Tibial nerve (tissue), 4 donors: ENCODE measurements at regions not wholly inside any gene's neighbourhood (a gene's known extent, or its start where the extent isn't known, plus 50 kb on each side); places are given as distances from the start of the nearest gene placed in this dataset.

Source experiments
- DNase-seq, 2 donors: peaks; one replicate each; pipeline ENCODE4 v3.0.0-alpha.2; 2019; ENCODE audit warnings: low spot score in 2 of 2
- H3K27ac ChIP-seq, 4 donors: fragments of 200-600 bp; sonication (generic) in 3 of 4; one replicate each; pipeline ENCODE4 v1.5.1; 2017 to 2019; ENCODE audit warnings: mild to moderate bottlenecking in 1 of 4
- H3K27me3 ChIP-seq, 2 donors: fragments of 200-600 bp; sonication (generic) in 1 of 2; one replicate each; pipeline versions ENCODE4 v1.5.1 to v1.6.0; 2017 to 2019
- H3K36me3 ChIP-seq, 3 donors: fragments of 200-600 bp; sonication (generic); one replicate each; pipeline ENCODE4 v1.5.1; 2018 to 2019
- H3K4me1 ChIP-seq, 4 donors: fragments of 200-600 bp; sonication (generic) in 3 of 4; one replicate each; pipeline ENCODE4 v1.5.1; 2017 to 2019
- H3K4me3 ChIP-seq, 4 donors: fragments of 200-600 bp; sonication (generic) in 3 of 4; one replicate each; pipeline ENCODE4 v1.5.1; 2017 to 2019; ENCODE audit warnings: mild to moderate bottlenecking in 1 of 4, moderate library complexity in 1 of 4
- H3K9me3 ChIP-seq, 4 donors: fragments of 200-600 bp; sonication (generic) in 3 of 4; one replicate each; pipeline ENCODE4 v1.5.1; 2017 to 2019
- EP300 ChIP-seq, 2 donors: sonication (generic); formaldehyde crosslinking; IDR thresholded peaks; one replicate each; pipeline ENCODE4 v1.6.1; 2017; ENCODE audit warnings: antibody characterized with exemption in 2 of 2, mild to moderate bottlenecking in 1 of 2
- POLR2A ChIP-seq, 2 donors: fragments of 450-650 bp; IDR thresholded peaks; one replicate each; pipeline ENCODE4 v1.6.1; 2017; ENCODE audit warnings: antibody characterized with exemption in 2 of 2, mild to moderate bottlenecking in 2 of 2, moderate library complexity in 2 of 2
- WGBS, 2 donors: methylation state at CpG; one replicate each; pipeline ENCODE4 v1.1.5; 2018; 5-methylcytosine and 5-hydroxymethylcytosine counted together
- TF ChIP-seq, protein P1 (sequence below), 5 experiments: fragments of 200-600 bp in 3 of 5; fragments of 450-650 bp in 2 of 5; sonication (generic) in 3 of 5; IDR thresholded peaks; one replicate each; pipeline ENCODE4 v1.5.1; 2016 to 2019; ENCODE audit warnings: antibody characterized with exemption in 5 of 5, mild to moderate bottlenecking in 3 of 5, moderate library complexity in 2 of 5

DNA sequence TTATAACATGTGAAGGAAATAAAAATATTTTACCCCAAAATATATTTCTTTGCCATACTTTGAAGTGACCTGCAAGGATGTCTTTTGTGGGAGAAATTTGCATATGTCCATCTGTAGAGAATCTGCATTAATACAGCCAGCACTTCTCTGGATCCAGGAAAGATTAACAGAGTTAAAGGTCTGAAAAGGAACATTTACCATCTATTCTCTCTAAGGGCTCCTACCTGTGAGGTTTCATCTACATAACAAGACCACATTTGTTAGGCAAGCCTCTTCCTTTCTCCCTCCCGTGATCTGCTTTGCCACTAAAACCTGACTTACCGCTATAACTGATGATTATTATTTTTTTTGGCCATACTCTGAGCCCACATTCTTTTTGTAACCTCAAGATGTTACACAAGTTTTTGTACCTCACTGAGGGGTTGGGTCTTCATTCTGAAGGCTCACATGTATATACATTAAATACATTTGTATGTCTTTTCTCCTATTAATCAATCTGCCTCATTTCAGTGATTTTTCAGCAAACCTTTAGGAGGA is 129.4 kb downstream of the AKR1D1 start:
- 68 to 76% methylated on average over 2 of the region's 2 CpGs for WGBS, 2 donors
- TF ChIP-seq, protein P1, sequence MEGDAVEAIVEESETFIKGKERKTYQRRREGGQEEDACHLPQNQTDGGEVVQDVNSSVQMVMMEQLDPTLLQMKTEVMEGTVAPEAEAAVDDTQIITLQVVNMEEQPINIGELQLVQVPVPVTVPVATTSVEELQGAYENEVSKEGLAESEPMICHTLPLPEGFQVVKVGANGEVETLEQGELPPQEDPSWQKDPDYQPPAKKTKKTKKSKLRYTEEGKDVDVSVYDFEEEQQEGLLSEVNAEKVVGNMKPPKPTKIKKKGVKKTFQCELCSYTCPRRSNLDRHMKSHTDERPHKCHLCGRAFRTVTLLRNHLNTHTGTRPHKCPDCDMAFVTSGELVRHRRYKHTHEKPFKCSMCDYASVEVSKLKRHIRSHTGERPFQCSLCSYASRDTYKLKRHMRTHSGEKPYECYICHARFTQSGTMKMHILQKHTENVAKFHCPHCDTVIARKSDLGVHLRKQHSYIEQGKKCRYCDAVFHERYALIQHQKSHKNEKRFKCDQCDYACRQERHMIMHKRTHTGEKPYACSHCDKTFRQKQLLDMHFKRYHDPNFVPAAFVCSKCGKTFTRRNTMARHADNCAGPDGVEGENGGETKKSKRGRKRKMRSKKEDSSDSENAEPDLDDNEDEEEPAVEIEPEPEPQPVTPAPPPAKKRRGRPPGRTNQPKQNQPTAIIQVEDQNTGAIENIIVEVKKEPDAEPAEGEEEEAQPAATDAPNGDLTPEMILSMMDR (IDR thresholded peaks at IDR 0.05): no peak
- TF ChIP-seq POLR2A (IDR thresholded peaks at IDR 0.05): no peak
- TF ChIP-seq EP300 (IDR thresholded peaks at IDR 0.05): no peak

DNA sequence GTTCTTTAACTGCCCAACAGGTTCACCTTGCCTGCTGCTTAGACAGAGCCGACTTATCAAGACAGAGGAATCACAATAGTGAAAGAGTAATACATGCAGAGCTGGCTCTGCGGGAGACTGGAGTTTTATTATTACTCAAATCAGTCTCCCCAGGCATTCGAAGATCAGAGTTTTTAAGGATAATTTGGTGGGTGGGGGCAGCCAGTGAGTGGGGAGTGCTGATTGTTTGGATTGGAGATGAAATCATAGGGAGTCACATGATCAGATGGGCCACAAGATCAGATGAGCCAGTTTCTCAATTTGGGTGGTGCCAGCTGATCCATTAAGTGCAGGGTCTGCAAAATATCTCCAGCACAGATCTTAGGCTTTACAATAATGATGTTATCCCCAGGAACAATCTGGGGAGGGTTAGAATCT is 131.3 kb downstream of the AKR1D1 start:
- H3K27ac ChIP-seq: no peak overlapping the region
- H3K4me3 ChIP-seq: no peak overlapping the region
- TF ChIP-seq, protein P1 (IDR thresholded peaks at IDR 0.05): no peak
- TF ChIP-seq EP300 (IDR thresholded peaks at IDR 0.05) (no peak), POLR2A (IDR thresholded peaks at IDR 0.05) (no peak)
- 65 to 82% methylated on average over 3 of the region's 3 CpGs for WGBS, 2 donors
- DNase-seq: no peak
- no peaks in the 10 kb centered on the region for H3K36me3 ChIP-seq
- no peaks in the 10 kb centered on the region for H3K9me3 ChIP-seq
- peaks cover 0 to 8% (median 0%) of the 10 kb centered on the region in 4 donors for H3K4me1 ChIP-seq
- H3K27me3 ChIP-seq: no peaks in the 10 kb centered on the region

More for the DNA sequence above, 129.4 kb downstream of the AKR1D1 start:
- no peak overlapping the region for H3K27ac ChIP-seq
- H3K36me3 ChIP-seq: no peaks in the 10 kb centered on the region
- H3K27me3 ChIP-seq: no peaks in the 10 kb centered on the region
- H3K9me3 ChIP-seq: no peaks in the 10 kb centered on the region
- no peak for DNase-seq
- no peak overlapping the region for H3K4me3 ChIP-seq
- H3K4me1 ChIP-seq: peaks cover 0 to 8% (median 0%) of the 10 kb centered on the region in 4 donors

DNA sequence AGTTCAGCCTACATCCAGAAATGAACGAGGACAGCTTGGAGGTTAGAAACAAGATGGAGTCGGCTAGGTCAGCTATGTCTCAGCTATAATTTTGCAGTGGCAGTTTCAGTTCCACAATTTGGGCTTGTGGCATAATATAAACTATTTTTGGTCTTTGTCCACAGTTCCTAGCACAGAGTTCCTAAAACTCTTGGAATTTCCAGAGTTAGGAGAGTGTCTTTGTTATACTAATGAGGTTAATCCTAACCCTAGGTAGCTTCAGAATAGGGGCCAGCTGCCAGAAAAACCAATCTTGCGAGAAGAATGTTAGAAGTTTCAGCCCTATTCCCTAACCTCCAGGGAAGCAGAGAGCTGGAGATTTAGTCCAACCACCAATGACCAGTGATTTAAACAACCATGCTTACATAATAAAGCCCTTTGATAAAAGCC is 131.9 kb downstream of the AKR1D1 start:
- TF ChIP-seq, protein P1 (IDR thresholded peaks at IDR 0.05): no peak
- TF ChIP-seq POLR2A (IDR thresholded peaks at IDR 0.05) (no peak), EP300 (IDR thresholded peaks at IDR 0.05) (no peak)

DNA sequence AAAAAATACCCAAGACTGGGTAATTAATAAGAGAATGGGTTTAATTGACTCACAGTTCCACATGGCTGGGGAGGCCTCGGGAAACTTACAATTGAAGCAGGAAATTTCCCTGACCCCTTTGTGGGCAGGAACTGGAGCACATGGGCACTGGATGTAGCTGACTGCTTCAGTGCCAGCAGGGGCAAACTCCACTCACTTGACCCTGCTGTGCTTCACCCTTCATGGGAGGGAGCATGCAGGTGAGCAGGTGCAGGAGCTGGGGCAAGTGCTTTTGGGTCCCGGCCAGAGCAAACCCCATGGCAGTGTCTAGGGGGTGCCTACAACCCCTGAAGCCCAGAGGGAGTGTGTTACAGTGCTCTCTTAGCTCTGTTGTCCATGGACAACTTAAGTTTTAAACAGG is 132.6 kb downstream of the AKR1D1 start:
- Histone ChIP-seq H3K27ac (no peak overlapping the region), H3K27me3 (no peaks in the 10 kb centered on the region), H3K4me1 (peaks cover 0 to 8% (median 0%) of the 10 kb centered on the region in 4 donors), H3K4me3 (no peak overlapping the region), H3K36me3 (no peaks in the 10 kb centered on the region), H3K9me3 (no peaks in the 10 kb centered on the region)
- DNase-seq: no peak
- TF ChIP-seq POLR2A (IDR thresholded peaks at IDR 0.05) (no peak), EP300 (IDR thresholded peaks at IDR 0.05) (no peak)
- TF ChIP-seq, protein P1 (IDR thresholded peaks at IDR 0.05): no peak
- 68 to 82% methylated on average over 1 to 2 of the region's 2 CpGs for WGBS, 2 donors

More for the DNA sequence above, 131.9 kb downstream of the AKR1D1 start:
- Histone ChIP-seq H3K4me3 (no peak overlapping the region), H3K27me3 (no peaks in the 10 kb centered on the region), H3K36me3 (no peaks in the 10 kb centered on the region), H3K27ac (no peak overlapping the region), H3K9me3 (no peaks in the 10 kb centered on the region), H3K4me1 (peaks cover 0 to 8% (median 0%) of the 10 kb centered on the region in 4 donors)
- no peak for DNase-seq
- 76 to 77% methylated on average over 3 of the region's 3 CpGs for WGBS, 2 donors

DNA sequence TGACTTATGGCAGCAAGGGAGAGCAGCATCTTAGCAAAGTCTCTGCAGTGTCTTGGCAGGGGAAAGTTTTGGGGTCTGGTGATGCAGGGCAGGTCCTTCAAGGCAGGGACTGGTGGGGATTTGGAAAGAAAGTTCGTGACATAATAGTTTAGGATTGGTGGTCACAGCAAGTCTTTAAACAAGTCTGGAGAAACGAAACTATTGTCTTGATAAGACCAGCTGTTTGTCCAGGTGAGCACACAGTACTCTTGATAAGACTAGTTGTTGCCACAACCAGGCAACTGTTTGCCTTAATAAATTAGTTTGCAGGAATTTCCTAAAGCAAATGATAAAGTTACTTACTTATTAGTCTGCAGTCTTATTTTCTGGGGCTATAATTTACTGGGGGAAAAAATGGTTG is 136.1 kb downstream of the AKR1D1 start:
- TF ChIP-seq, protein P1 (IDR thresholded peaks at IDR 0.05): no peak
- TF ChIP-seq EP300 (IDR thresholded peaks at IDR 0.05) (no peak), POLR2A (IDR thresholded peaks at IDR 0.05) (no peak)
- Histone ChIP-seq H3K27ac (no peak overlapping the region), H3K36me3 (no peaks in the 10 kb centered on the region), H3K27me3 (no peaks in the 10 kb centered on the region), H3K9me3 (no peaks in the 10 kb centered on the region), H3K4me1 (no peaks in the 10 kb centered on the region), H3K4me3 (no peak overlapping the region)
- 47 to 78% methylated on average over 2 of the region's 2 CpGs for WGBS, 2 donors
- DNase-seq: no peak
